Common myeloid progenitor, CD34-positive (primary cell): ENCODE measurements at regions not wholly inside any gene's neighbourhood (a gene's known extent, or its start where the extent isn't known, plus 50 kb on each side); places are given as distances from the start of the nearest gene placed in this dataset.
"Not testable (repeated sequence)": the region's sequence is repeated elsewhere in the genome, so short reads cannot be mapped to it uniquely, and the experiment has no call there.

ENCODE experiments used
- CTCF ChIA-PET: fragments of 350-600 bp; sonication (Branson Sonifier 250); formaldehyde crosslinking; loops from one replicate; lab custom pipeline; 2021; ENCODE audit warnings: antibody characterized with exemption; lab: Charles Lee
- POLR2A ChIA-PET: fragments of 350-600 bp; sonication (Branson Sonifier 250); formaldehyde crosslinking; loops from one replicate; lab custom pipeline; 2021; ENCODE audit warnings: antibody characterized with exemption; lab: Charles Lee
- DNase-seq, 3 donors: peaks; one replicate each; pipeline versions ENCODE4 v3.0.0 to v3.0.0-alpha.2; 2013
- H3K27ac ChIP-seq, 2 experiments: 1 replicate in 1 of 2; 2 replicates in 1 of 2; pipeline ENCODE4 v1.7.0; 2013; ENCODE audit warnings: inconsistent platforms in 2 of 2, low read length in 2 of 2, mild to moderate bottlenecking in 2 of 2, low read depth in 1 of 2, moderate library complexity in 1 of 2; ENCODE audit not compliant: severe bottlenecking in 2 of 2, insufficient read depth in 1 of 2, poor library complexity in 1 of 2
- H3K27me3 ChIP-seq, 5 experiments: replicated peaks in 2 of 5; 1 replicate in 3 of 5; 2 replicates in 2 of 5; pipeline versions ENCODE4 v1.6.1 to v1.7.0; 2013; ENCODE audit warnings: low read length in 4 of 5, mild to moderate bottlenecking in 2 of 5, moderate library complexity in 2 of 5, inconsistent platforms in 1 of 5; ENCODE audit not compliant: insufficient read depth in 5 of 5, control insufficient read depth in 4 of 5
- H3K36me3 ChIP-seq, 4 experiments: 1 replicate in 2 of 4; 2 replicates in 2 of 4; pipeline versions ENCODE4 v1.6.1 to v1.7.0; 2013; ENCODE audit warnings: low read length in 3 of 4, control low read depth in 1 of 4, mild to moderate bottlenecking in 1 of 4; ENCODE audit not compliant: control insufficient read depth in 4 of 4, insufficient read depth in 4 of 4
- H3K4me1 ChIP-seq, 4 experiments: 1 replicate in 3 of 4; 2 replicates in 1 of 4; pipeline versions ENCODE4 v1.6.1 to v1.7.1; 2013; ENCODE audit warnings: low read length in 3 of 4, mild to moderate bottlenecking in 3 of 4, control low read depth in 1 of 4, inconsistent platforms in 1 of 4, moderate library complexity in 1 of 4; ENCODE audit not compliant: control insufficient read depth in 4 of 4, insufficient read depth in 4 of 4; ENCODE audit errors: control extremely low read depth in 1 of 4
- H3K4me3 ChIP-seq, 7 experiments: 1 replicate in 4 of 7; 2 replicates in 3 of 7; pipeline versions ENCODE4 v1.5.1 to v1.7.0; 2013; ENCODE audit warnings: mild to moderate bottlenecking in 7 of 7, low read length in 6 of 7, moderate library complexity in 6 of 7, inconsistent platforms in 2 of 7, low read depth in 2 of 7, control low read depth in 1 of 7; ENCODE audit not compliant: insufficient read depth in 4 of 7, control insufficient read depth in 1 of 7; ENCODE audit errors: extremely low read depth in 1 of 7
- H3K9me3 ChIP-seq, 5 experiments: 1 replicate in 4 of 5; 2 replicates in 1 of 5; pipeline versions ENCODE4 v1.6.1 to v1.7.1; 2013; ENCODE audit warnings: low read length in 4 of 5, mild to moderate bottlenecking in 2 of 5, inconsistent platforms in 1 of 5, low read depth in 1 of 5, moderate library complexity in 1 of 5; ENCODE audit not compliant: control insufficient read depth in 4 of 5, insufficient read depth in 2 of 5; ENCODE audit errors: control extremely low read depth in 1 of 5
- WGBS: methylation state at CpG from one replicate; pipeline ENCODE4 v1.1.5; 2013; ENCODE audit not compliant: insufficient coverage; 5-methylcytosine and 5-hydroxymethylcytosine counted together

GRCh38 chr4:9685692-9686091, 95.7 kb upstream of the DRD5 start:
- Histone ChIP-seq H3K36me3 (no peaks in the 10 kb centered on the region), H3K4me1 (no peaks in the 10 kb centered on the region), H3K27me3 (peaks cover 0 to 2% (median 0%) of the 10 kb centered on the region in 5 experiments), H3K27ac (no peak overlapping the region), H3K4me3 (no peak overlapping the region), H3K9me3 (no peaks in the 10 kb centered on the region)
- ChIA-PET POLR2A (no interaction called here), CTCF (no interaction called here)
- DNase-seq = no peak

GRCh38 chr4:9690636-9691237, 90.7 kb upstream of the DRD5 start:
- H3K9me3 ChIP-seq, DNase-seq, H3K36me3 ChIP-seq, POLR2A ChIA-PET, H3K4me1 ChIP-seq, H3K27me3 ChIP-seq: not testable (repeated sequence)
- Histone ChIP-seq H3K4me3 (peak overlapping the region; percentile 43 to 79 (median 67)), H3K27ac (peak overlapping the region in 1 of 2 experiments; percentile 81)
- WGBS = no CpG with 5 or more reads among the region's 9 CpGs
- CTCF ChIA-PET = interaction anchor here (1.5 kb wide), 1 partner anchor 158 kb away, joined by 4 read pairs; no protein-coding TSS in a partner anchor

GRCh38 chr4:9691238-9692065, 90.0 kb upstream of the DRD5 start:
- ChIA-PET CTCF (interaction anchor here (0.6 to 1.5 kb wide), 3 partner anchors 12 to 343 kb away, joined by 4 to 5 read pairs (median 4); no protein-coding TSS in a partner anchor), POLR2A (interaction anchor here (0.6 kb wide), 1 partner anchor 327 kb away, joined by 3 read pairs; no protein-coding TSS in a partner anchor)
- DNase-seq = peak; percentile 93 to 97 (median 96)
- H3K9me3 ChIP-seq = no peaks in the 10 kb centered on the region
- H3K27ac ChIP-seq = peak overlapping the region in 1 of 2 experiments; percentile 81
- peaks cover 0 to 5% (median 4%) of the 10 kb centered on the region in 4 experiments for H3K4me1 ChIP-seq
- under 1% methylated on average over 39 of the region's 56 CpGs for WGBS
- peak overlapping the region; percentile 43 to 79 (median 67) for H3K4me3 ChIP-seq
- peaks cover 0 to 2% (median 0%) of the 10 kb centered on the region in 5 experiments for H3K27me3 ChIP-seq
- no peaks in the 10 kb centered on the region for H3K36me3 ChIP-seq

- DNase-seq, H3K4me1 ChIP-seq, H3K27me3 ChIP-seq, H3K9me3 ChIP-seq, H3K27ac ChIP-seq, H3K36me3 ChIP-seq, POLR2A ChIA-PET, H3K4me3 ChIP-seq: not testable (repeated sequence)
- CTCF ChIA-PET = interaction anchor here (0.6 to 1.0 kb wide), 2 partner anchors 11 to 635 kb away, joined by 3 read pairs; no protein-coding TSS in a partner anchor
- WGBS = 94% methylated on average over 3 of the region's 5 CpGs
Observed at GRCh38 chr4:9692791-9693491, 88.5 kb upstream of the DRD5 start.

GRCh38 chr4:9694403-9694802, 87.0 kb upstream of the DRD5 start:
- 93% methylated on average over 5 of the region's 7 CpGs for WGBS
- H3K9me3 ChIP-seq, POLR2A ChIA-PET, H3K4me1 ChIP-seq, H3K4me3 ChIP-seq, H3K27me3 ChIP-seq, DNase-seq, H3K36me3 ChIP-seq, H3K27ac ChIP-seq: not testable (repeated sequence)
- CTCF ChIA-PET = interaction anchor here (1.7 kb wide), 1 partner anchor 321 kb away, joined by 5 read pairs; no protein-coding TSS in a partner anchor

- H3K27me3 ChIP-seq, H3K9me3 ChIP-seq, POLR2A ChIA-PET, H3K4me3 ChIP-seq, H3K27ac ChIP-seq, H3K36me3 ChIP-seq, H3K4me1 ChIP-seq: not testable (repeated sequence)
- CTCF ChIA-PET = interaction anchor here (1.0 to 1.7 kb wide), 3 partner anchors 21 to 360 kb away, joined by 3 to 5 read pairs (median 5); no protein-coding TSS in a partner anchor
- peak; percentile 18 to 53 (median 53) for DNase-seq
- 70% methylated on average over 2 of the region's 4 CpGs for WGBS
Observed at GRCh38 chr4:9695994-9696393, 85.4 kb upstream of the DRD5 start.
